ENCODE measurements at regions not wholly inside any gene's neighbourhood (a gene's known extent, or its start where the extent isn't known, plus 50 kb on each side); places are given as distances from the start of the nearest gene placed in this dataset.

- TF ChIP-seq CTCF (conservative IDR thresholded peaks at IDR 0.05) (no peak), EZH2 (IDR thresholded peaks at IDR 0.05; ENCODE audit: low read depth) (no peak)
Measured at GRCh38 chr2:207401338-207401737, 128.4 kb upstream of the CREB1 start.

All from PC-9 (cell line).